ENCODE measurements at regions not wholly inside any gene's neighbourhood (a gene's known extent, or its start where the extent isn't known, plus 50 kb on each side); places are given as distances from the start of the nearest gene placed in this dataset.
A peak's percentile ranks its signal among the peaks of the same experiment; 100 is the strongest.

GRCh38 chr1:168980180-168980579 is 126.3 kb upstream of the ATP1B1 start:
- DNase-seq (ENCODE audit: extremely low read depth in 1 of 11, low read depth in 9 of 11, low spot score in 4 of 11): no peak

GRCh38 chr1:168980656-168981055 is 125.8 kb upstream of the ATP1B1 start:
- no peak for DNase-seq (ENCODE audit: extremely low read depth in 1 of 11, low read depth in 9 of 11, low spot score in 4 of 11)

GRCh38 chr1:168982778-168983177 is 123.7 kb upstream of the ATP1B1 start:
- DNase-seq (ENCODE audit: extremely low read depth in 1 of 11, low read depth in 9 of 11, low spot score in 4 of 11): no peak

DNA sequence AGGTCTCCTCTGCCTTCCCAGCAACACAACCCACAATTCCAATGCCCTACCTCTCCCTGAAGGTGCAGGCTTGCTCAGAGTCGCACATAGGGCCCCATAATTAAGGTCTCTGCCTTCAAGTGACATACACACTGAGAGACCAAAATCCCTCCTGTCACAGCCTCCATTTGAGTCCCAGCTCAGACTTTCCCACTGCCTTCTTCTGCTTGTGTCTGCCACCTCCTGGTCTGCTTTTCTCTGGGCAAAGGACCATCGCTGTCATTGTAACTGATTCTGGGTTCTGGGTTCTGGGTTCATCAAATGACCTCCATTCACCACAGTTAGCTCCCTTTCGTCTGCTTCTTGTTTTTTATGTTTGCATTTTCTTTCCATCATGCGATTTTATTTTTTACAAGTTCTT is 119.2 kb upstream of the ATP1B1 start:
- DNase-seq (ENCODE audit: extremely low read depth in 1 of 11, low read depth in 9 of 11, low spot score in 4 of 11): no peak

GRCh38 chr1:168987923-168988322 is 118.6 kb upstream of the ATP1B1 start:
- DNase-seq (ENCODE audit: extremely low read depth in 1 of 11, low read depth in 9 of 11, low spot score in 4 of 11): no peak

GRCh38 chr1:168989985-168990384 is 116.5 kb upstream of the ATP1B1 start:
- DNase-seq (ENCODE audit: extremely low read depth in 1 of 11, low read depth in 9 of 11, low spot score in 4 of 11): no peak

DNA sequence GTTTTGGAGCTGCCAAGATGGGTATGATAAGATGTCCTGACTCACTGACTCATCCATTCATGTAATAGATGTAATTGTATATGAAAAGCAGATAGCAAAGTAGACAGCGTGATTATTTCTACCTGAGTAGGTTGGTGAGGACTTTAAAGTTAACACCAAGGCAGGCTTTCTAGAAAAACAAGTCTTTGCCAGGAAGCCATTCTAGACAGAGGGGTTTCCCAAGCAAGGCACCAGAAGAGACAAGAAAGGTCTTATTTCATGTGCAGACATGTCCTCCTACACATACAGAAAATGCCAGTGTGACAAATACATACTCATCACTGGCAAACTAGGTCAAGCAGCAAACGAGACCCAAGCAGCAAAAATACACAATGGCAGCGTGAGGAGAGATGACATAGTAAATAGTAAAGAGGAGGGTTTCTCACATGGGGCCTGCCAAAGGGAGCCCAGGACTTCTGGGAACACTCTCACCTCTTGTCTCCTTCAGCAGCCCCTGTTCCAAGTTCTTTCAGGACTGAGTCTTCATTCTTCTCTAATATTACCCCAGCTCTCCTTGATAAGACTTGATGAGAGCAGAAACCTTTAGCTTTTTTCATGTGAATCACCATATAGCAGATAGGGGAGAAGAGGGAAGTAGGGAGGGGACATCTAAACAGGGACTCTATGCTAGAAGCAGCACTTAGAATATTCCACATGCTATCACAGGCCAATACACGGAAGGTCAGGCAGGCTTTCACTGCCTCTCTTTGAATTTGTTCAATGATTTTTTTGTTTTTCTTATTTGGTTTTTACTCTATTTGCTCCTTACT is 114.6 kb upstream of the ATP1B1 start:
- DNase-seq (ENCODE audit: extremely low read depth in 1 of 11, low read depth in 9 of 11, low spot score in 4 of 11): no peak

- DNase-seq (ENCODE audit: extremely low read depth in 1 of 11, low read depth in 9 of 11, low spot score in 4 of 11): no peak
Measured at GRCh38 chr1:169001353-169001752, 105.1 kb upstream of the ATP1B1 start.

- no peak for DNase-seq (ENCODE audit: extremely low read depth in 1 of 11, low read depth in 9 of 11, low spot score in 4 of 11)
Measured at GRCh38 chr1:169003864-169004516, 102.5 kb upstream of the ATP1B1 start.

DNA sequence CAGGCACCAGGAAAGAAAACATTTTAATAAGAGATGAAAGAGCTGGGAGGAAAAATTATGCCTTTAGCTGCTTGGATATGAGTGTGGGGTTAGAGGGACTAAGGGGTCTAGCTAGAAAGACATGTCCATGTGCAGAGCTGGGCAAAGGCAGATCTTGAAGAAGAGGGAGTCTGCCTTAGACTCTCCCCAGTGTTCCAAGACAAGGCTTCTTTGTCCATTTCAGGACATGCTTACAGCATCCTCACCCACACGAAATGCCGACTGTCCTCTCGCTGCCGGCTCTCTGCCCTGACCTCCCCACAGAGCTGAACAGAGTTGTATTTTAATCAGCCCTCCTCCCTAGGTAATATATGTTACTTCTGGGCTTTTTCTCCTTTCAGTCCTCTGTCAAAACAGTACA is 100.7 kb upstream of the ATP1B1 start:
- no peak for DNase-seq (ENCODE audit: extremely low read depth in 1 of 11, low read depth in 9 of 11, low spot score in 4 of 11)

DNA sequence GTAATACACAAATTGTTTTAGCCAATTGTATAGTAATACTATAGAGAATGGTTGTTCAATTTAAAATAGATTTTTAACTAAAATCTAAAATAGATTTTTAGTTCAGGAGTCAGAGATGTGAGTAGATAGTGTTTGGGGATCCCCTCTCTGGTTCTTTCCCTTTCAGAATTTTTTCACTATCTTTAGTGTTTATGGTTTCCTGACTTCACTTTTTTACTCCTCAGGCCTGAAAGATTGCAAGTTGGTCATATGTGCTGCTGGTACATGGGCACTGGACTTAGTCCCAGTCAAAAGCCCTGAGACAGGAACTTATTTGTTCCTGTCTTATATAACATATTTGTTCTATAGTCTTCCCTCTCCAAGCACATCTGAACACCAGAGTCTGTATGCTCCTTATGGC is 96.8 kb upstream of the ATP1B1 start:
- DNase-seq (ENCODE audit: extremely low read depth in 1 of 11, low read depth in 9 of 11, low spot score in 4 of 11): no peak

DNA sequence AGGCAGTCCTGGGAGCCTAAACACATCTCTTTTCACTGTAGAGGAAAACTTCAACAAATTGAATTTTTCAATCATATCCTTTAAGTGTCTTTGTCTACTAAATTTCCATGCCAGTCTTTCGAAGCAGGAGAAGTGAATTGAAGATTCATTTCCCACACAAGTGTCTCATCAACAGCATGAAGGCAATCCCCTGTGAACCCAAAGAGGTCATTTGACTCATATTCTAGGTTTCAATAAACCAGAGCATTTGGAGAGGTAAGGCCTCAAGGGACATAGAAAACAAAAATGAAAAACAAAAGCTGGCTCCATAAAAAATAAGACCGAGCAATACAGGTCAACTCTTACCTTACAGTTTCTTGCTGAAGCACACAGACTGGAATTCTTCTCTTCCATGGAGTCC is 94.1 kb upstream of the ATP1B1 start:
- DNase-seq (ENCODE audit: extremely low read depth in 1 of 11, low read depth in 9 of 11, low spot score in 4 of 11): no peak

DNA sequence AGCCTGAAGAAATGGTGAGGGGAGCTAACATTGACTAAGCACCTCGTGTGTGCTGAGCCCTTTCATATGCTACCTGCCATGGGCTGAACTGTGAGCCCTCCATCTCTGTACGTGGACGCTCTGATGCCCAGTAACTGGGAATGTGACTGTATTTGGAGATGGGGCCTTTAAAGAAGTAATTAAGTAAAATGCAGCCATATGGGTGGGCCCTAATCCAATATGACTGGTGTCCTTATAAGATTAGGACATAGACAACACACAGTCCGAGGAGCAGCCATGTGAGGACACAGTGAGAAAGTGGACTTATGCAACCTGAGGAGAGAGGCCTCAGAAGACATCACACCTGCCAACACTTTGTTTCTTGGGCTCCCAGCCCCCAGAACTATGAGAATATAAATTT is 92.7 kb upstream of the ATP1B1 start:
- DNase-seq (ENCODE audit: extremely low read depth in 1 of 11, low read depth in 9 of 11, low spot score in 4 of 11): no peak

- DNase-seq (ENCODE audit: extremely low read depth in 1 of 11, low read depth in 9 of 11, low spot score in 4 of 11): no peak
Measured at GRCh38 chr1:169015464-169015863, 91.0 kb upstream of the ATP1B1 start.

- no peak for DNase-seq (ENCODE audit: extremely low read depth in 1 of 11, low read depth in 9 of 11, low spot score in 4 of 11)
Measured at GRCh38 chr1:169018751-169019150, 87.7 kb upstream of the ATP1B1 start.

GRCh38 chr1:169019419-169020058 is 87.0 kb upstream of the ATP1B1 start:
- no peak for DNase-seq (ENCODE audit: extremely low read depth in 1 of 11, low read depth in 9 of 11, low spot score in 4 of 11)

DNA sequence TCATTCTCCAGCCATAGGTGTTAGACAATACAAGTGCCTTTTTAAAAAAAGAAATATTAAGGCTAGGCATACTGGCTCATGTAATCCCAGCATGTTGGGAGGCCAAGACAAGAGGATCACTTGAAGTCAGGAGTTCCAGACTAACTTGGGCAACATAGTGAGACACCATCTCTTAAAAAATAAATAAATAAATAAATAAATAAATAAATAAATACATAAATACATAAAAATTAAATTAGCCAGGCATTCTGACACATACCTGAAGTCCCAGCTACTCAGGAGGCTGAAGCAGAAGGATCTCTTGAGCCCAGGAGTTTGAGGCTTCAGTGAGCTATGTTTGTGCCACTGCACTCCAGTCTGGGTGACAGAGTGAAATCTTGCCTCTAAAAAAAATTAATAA is 85.8 kb upstream of the ATP1B1 start:
- DNase-seq (ENCODE audit: extremely low read depth in 1 of 11, low read depth in 9 of 11, low spot score in 4 of 11): no peak

- DNase-seq (ENCODE audit: extremely low read depth in 1 of 11, low read depth in 9 of 11, low spot score in 4 of 11): no peak
Measured at GRCh38 chr1:169022648-169023047, 83.8 kb upstream of the ATP1B1 start.

GRCh38 chr1:169024255-169024654 is 82.2 kb upstream of the ATP1B1 start:
- DNase-seq (ENCODE audit: extremely low read depth in 1 of 11, low read depth in 9 of 11, low spot score in 4 of 11): no peak

DNA sequence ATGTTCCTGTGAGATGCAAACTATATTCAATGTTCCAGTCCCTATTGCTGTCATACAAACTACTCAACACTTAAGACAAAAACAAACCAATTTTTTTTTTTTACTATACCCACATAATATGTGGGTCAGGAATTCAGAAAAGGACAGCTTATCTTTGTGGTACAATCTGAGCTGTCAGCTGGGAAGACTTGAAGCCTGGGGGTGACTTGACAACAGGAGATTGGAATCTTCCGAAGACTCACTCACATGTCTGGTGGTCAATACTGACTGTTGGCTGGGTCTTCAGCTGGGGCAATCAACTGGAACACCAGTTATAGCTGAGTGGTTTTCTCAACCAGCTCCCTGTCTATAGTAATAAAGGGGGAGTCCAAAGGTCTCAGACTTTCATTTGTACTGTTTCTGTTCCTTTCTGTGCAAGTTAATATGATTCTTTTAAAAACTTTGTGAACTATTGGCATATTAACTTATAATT is 81.7 kb upstream of the ATP1B1 start:
- peak in 3 of 11 donors; percentile 36 to 54 (median 39) for DNase-seq (ENCODE audit: extremely low read depth in 1 of 11, low read depth in 9 of 11, low spot score in 4 of 11)

Data from renal cortex interstitium (tissue), 11 donors.